GM10266 (cell line): ENCODE measurements at regions not wholly inside any gene's neighbourhood (a gene's known extent, or its start where the extent isn't known, plus 50 kb on each side); places are given as distances from the start of the nearest gene placed in this dataset.

ENCODE experiments used
- DNase-seq: peaks from one replicate; pipeline ENCODE4 v3.0.0; 2012; ENCODE audit errors: extremely low spot score
- TF ChIP-seq, protein P1 (sequence below): IDR thresholded peaks from 2 replicates; pipeline ENCODE4 v1.5.1; 2012; ENCODE audit warnings: mild to moderate bottlenecking, low read depth; ENCODE audit not compliant: control insufficient read depth, insufficient read depth; ENCODE audit errors: missing control alignments

DNA sequence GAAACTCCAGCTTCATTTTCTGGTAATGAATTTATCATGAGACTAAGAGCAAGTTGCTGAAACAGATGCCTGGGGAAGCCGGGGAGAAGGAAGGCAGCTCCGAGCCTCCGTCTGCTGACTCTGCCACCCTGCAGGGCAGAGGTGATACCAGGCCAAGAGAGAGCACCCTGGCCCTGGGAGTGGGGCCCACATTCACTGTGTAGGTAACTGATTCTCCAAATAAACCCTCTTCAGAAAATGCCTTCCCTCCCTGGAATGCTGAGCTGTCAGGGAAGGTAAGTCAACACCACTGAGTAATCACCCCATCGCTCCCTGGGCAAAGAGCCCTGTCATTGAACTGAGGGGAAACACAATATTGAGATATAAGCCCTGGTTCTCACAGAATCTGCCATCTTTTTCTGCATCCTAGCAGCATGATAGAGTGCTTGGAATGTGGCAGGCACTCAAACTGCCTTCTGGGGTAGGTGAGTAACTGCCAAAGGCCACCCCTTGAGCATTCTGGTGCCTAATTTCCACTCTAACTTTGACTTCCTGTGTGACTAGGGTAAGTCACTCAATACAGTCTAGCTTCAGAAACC, 147.6 kb downstream of the SPATA19 start:
- DNase-seq: no peak
- TF ChIP-seq, protein P1, sequence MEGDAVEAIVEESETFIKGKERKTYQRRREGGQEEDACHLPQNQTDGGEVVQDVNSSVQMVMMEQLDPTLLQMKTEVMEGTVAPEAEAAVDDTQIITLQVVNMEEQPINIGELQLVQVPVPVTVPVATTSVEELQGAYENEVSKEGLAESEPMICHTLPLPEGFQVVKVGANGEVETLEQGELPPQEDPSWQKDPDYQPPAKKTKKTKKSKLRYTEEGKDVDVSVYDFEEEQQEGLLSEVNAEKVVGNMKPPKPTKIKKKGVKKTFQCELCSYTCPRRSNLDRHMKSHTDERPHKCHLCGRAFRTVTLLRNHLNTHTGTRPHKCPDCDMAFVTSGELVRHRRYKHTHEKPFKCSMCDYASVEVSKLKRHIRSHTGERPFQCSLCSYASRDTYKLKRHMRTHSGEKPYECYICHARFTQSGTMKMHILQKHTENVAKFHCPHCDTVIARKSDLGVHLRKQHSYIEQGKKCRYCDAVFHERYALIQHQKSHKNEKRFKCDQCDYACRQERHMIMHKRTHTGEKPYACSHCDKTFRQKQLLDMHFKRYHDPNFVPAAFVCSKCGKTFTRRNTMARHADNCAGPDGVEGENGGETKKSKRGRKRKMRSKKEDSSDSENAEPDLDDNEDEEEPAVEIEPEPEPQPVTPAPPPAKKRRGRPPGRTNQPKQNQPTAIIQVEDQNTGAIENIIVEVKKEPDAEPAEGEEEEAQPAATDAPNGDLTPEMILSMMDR: no peak

GRCh38 chr11:133697161-133697560, 148.2 kb downstream of the SPATA19 start:
- TF ChIP-seq, protein P1: no peak
- no peak for DNase-seq

- TF ChIP-seq, protein P1: no peak
These were observed 149.9 kb downstream of the SPATA19 start for GRCh38 chr11:133695387-133695786.

DNA sequence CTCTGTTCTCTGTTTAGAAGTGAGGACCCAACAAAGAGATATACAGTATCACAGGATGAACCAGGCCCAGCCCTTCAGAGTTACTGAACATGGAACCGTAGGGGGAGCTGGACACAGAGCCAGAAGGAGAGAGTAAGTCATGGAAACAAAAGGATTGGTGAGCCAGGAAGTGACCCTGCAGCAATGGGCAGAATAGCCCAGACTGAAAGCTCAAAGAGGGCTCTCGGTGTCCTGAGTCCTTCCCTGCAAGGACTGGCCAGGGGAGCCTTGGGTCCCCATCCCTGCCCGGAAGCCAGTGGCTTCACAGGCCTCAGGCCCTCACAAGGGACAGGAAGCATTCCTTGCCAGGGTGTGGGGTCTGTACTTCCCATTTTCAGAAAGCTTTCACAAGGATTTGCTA, 150.6 kb downstream of the SPATA19 start:
- DNase-seq: no peak
- TF ChIP-seq, protein P1: no peak

More at GRCh38 chr11:133695387-133695786, 149.9 kb downstream of the SPATA19 start:
- no peak for DNase-seq

DNA sequence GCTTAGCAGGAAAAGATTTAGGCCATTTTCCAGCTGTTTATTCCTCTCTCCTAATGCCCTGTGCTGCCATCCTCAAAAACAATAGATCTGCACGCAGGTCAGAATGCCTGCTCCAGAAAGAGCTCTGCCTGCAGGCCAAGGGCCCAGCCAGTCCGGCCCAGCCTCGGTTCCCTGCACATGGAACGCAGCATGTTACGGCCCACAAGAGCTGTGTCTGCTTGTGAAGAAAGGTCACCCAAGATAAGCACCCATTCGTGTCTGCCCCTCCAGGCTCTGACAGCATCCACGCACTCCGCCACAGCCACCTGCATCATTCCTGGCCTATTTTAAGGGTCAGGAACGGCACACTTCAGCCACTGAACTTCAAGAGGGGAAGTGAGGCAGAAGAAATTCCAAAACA, 152.2 kb downstream of the SPATA19 start:
- TF ChIP-seq, protein P1: no peak
- DNase-seq: no peak

DNA sequence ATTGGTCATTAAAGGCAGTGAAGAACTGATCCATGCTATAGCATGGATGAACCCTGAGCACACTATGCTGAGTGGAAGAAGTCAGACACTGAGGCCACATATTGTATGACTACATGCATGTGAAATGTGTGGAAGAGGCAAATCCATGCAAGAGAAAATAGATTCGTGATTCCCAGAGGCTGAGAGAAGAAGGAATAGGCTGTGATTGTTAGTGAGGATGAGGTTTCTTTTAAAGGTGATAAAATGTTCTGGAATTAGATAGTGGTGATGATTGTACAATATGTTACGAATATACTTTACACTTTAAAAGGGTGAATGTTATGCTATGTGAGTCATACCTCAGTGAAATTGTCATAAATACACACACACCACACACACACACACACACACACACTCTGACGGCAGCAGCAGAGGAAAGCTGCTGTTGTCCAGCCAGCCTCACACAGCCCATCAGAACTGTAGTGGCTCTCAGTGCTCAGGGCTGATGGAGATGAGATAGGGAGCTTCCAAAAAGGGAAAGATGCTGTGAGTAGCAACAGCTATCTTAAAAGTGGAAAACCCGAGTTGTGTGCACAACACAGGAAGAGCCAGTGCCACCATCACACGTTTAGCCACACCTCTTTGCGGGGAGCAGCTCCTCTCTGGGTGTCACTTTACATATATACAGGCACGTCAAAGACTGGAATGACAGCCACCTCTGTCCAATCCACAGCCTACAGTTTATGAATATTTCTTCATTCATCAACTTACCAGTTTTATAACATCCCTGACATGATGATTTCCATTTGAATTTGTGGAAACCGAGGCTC, 153.0 kb downstream of the SPATA19 start:
- TF ChIP-seq, protein P1: no peak
- DNase-seq: no peak

GRCh38 chr11:133687781-133688180, 155.5 kb upstream of the OPCML start:
- TF ChIP-seq, protein P1: no peak
- no peak for DNase-seq
